ENCODE measurements at regions not wholly inside any gene's neighbourhood (a gene's known extent, or its start where the extent isn't known, plus 50 kb on each side); places are given as distances from the start of the nearest gene placed in this dataset.

GRCh38 chr11:87423161-87423560 lies 385.4 kb downstream of the TMEM135 start:
- H3K4me3 Mint-ChIP-seq: no peak overlapping the region
- Histone ChIP-seq H3K4me1 (ENCODE audit: control insufficient read depth in 2 of 2, insufficient read depth in 2 of 2, low read length in 2 of 2) (no peaks in the 10 kb centered on the region), H3K36me3 (ENCODE audit: control insufficient read depth in 2 of 3, insufficient read depth in 3 of 3, low read length in 3 of 3) (no peaks in the 10 kb centered on the region), H3K9me3 (ENCODE audit: control insufficient read depth in 2 of 3, low read length in 3 of 3) (no peaks in the 10 kb centered on the region), H3K27me3 (ENCODE audit: control insufficient read depth in 2 of 2, insufficient read depth in 2 of 2, low read length in 2 of 2) (no peaks in the 10 kb centered on the region), H3K4me3 (ENCODE audit: low read length) (no peak overlapping the region), H3K27ac (ENCODE audit: low read depth, low read length) (no peak overlapping the region)
- H3K9me3 Mint-ChIP-seq: no peaks in the 10 kb centered on the region
- CTCF ChIA-PET: interaction anchor here (0.9 to 1.2 kb wide), 3 partner anchors 9 to 70 kb away, joined by 3 read pairs; no protein-coding TSS in a partner anchor
- ATAC-seq: no peak
- no peaks in the 10 kb centered on the region for H3K36me3 Mint-ChIP-seq
- intact Hi-C loops (cut with micrococcal nuclease): loop anchor here in 1 of 2 donors (10.0 kb wide), 1 partner anchor 548 kb away; no protein-coding TSS in a partner anchor
- peaks cover 0 to 17% (median 0%) of the 10 kb centered on the region in 5 donors for H3K27me3 Mint-ChIP-seq
- H3K4me1 Mint-ChIP-seq: no peaks in the 10 kb centered on the region
- no peak for DNase-seq
- no peak overlapping the region for H3K27ac Mint-ChIP-seq
- POLR2A ChIA-PET: no interaction called here

GRCh38 chr11:87422566-87422965 lies 384.8 kb downstream of the TMEM135 start:
- no peak overlapping the region for H3K4me3 Mint-ChIP-seq
- H3K27ac ChIP-seq (ENCODE audit: low read depth, low read length): no peak overlapping the region
- ChIA-PET POLR2A (no interaction called here), CTCF (interaction anchor here (0.9 kb wide), 1 partner anchor 69 kb away, joined by 3 read pairs; no protein-coding TSS in a partner anchor)
- H3K9me3 Mint-ChIP-seq: no peaks in the 10 kb centered on the region
- no peaks in the 10 kb centered on the region for H3K4me1 ChIP-seq (ENCODE audit: control insufficient read depth in 2 of 2, insufficient read depth in 2 of 2, low read length in 2 of 2)
- no peak overlapping the region for H3K27ac Mint-ChIP-seq
- H3K27me3 ChIP-seq (ENCODE audit: control insufficient read depth in 2 of 2, insufficient read depth in 2 of 2, low read length in 2 of 2): no peaks in the 10 kb centered on the region
- intact Hi-C loops (cut with micrococcal nuclease): loop anchor here in 1 of 2 donors (10.0 kb wide), 1 partner anchor 548 kb away; no protein-coding TSS in a partner anchor
- no peaks in the 10 kb centered on the region for H3K36me3 Mint-ChIP-seq
- H3K9me3 ChIP-seq (ENCODE audit: control insufficient read depth in 2 of 3, low read length in 3 of 3): no peaks in the 10 kb centered on the region
- ATAC-seq (no peak), DNase-seq (no peak)
- peaks cover 0 to 17% (median 0%) of the 10 kb centered on the region in 5 donors for H3K27me3 Mint-ChIP-seq
- no peaks in the 10 kb centered on the region for H3K36me3 ChIP-seq (ENCODE audit: control insufficient read depth in 2 of 3, insufficient read depth in 3 of 3, low read length in 3 of 3)
- no peak overlapping the region for H3K4me3 ChIP-seq (ENCODE audit: low read length)
- no peaks in the 10 kb centered on the region for H3K4me1 Mint-ChIP-seq

GRCh38 chr11:87421422-87421821 lies 383.7 kb downstream of the TMEM135 start:
- H3K27me3 Mint-ChIP-seq: peaks cover 0 to 12% (median 0%) of the 10 kb centered on the region in 5 donors
- ATAC-seq (peak; percentile 61), DNase-seq (peak in 7 of 9 donors; percentile 12 to 50 (median 27))
- no peaks in the 10 kb centered on the region for H3K27me3 ChIP-seq (ENCODE audit: control insufficient read depth in 2 of 2, insufficient read depth in 2 of 2, low read length in 2 of 2)
- H3K27ac ChIP-seq (ENCODE audit: low read depth, low read length): no peak overlapping the region
- H3K27ac Mint-ChIP-seq: no peak overlapping the region
- no peaks in the 10 kb centered on the region for H3K36me3 ChIP-seq (ENCODE audit: control insufficient read depth in 2 of 3, insufficient read depth in 3 of 3, low read length in 3 of 3)
- intact Hi-C loops (cut with micrococcal nuclease): loop anchor here (1.0 to 10.0 kb wide), 6 partner anchors 69 to 1123 kb away; no protein-coding TSS in a partner anchor
- POLR2A ChIA-PET: no interaction called here
- no peaks in the 10 kb centered on the region for H3K9me3 ChIP-seq (ENCODE audit: control insufficient read depth in 2 of 3, low read length in 3 of 3)
- CTCF ChIA-PET: interaction anchor here (0.6 to 2.4 kb wide), 11 partner anchors 9 to 1194 kb away, joined by 3 to 12 read pairs (median 4); no protein-coding TSS in a partner anchor
- H3K4me3 Mint-ChIP-seq: no peak overlapping the region
- H3K4me1 ChIP-seq (ENCODE audit: control insufficient read depth in 2 of 2, insufficient read depth in 2 of 2, low read length in 2 of 2): no peaks in the 10 kb centered on the region
- H3K4me1 Mint-ChIP-seq: no peaks in the 10 kb centered on the region
- H3K9me3 Mint-ChIP-seq: no peaks in the 10 kb centered on the region
- no peak overlapping the region for H3K4me3 ChIP-seq (ENCODE audit: low read length)
- no peaks in the 10 kb centered on the region for H3K36me3 Mint-ChIP-seq

- Mint-ChIP-seq H3K4me1 (no peaks in the 10 kb centered on the region), H3K27me3 (peaks cover 0 to 5% (median 4%) of the 10 kb centered on the region in 5 donors), H3K36me3 (no peaks in the 10 kb centered on the region), H3K4me3 (no peak overlapping the region), H3K27ac (no peak overlapping the region), H3K9me3 (no peaks in the 10 kb centered on the region)
- Histone ChIP-seq H3K4me1 (ENCODE audit: control insufficient read depth in 2 of 2, insufficient read depth in 2 of 2, low read length in 2 of 2) (no peaks in the 10 kb centered on the region), H3K27ac (ENCODE audit: low read depth, low read length) (no peak overlapping the region), H3K36me3 (ENCODE audit: control insufficient read depth in 2 of 3, insufficient read depth in 3 of 3, low read length in 3 of 3) (no peaks in the 10 kb centered on the region), H3K9me3 (ENCODE audit: control insufficient read depth in 2 of 3, low read length in 3 of 3) (no peaks in the 10 kb centered on the region), H3K27me3 (ENCODE audit: control insufficient read depth in 2 of 2, insufficient read depth in 2 of 2, low read length in 2 of 2) (no peaks in the 10 kb centered on the region), H3K4me3 (ENCODE audit: low read length) (no peak overlapping the region)
- no peak for ATAC-seq
- no peak for DNase-seq
- ChIA-PET CTCF (interaction anchor here (0.7 kb wide), 1 partner anchor 588 kb away, joined by 3 read pairs; no protein-coding TSS in a partner anchor), POLR2A (no interaction called here)
- intact Hi-C loops (cut with micrococcal nuclease): no loop called here
Measured at GRCh38 chr11:87417951-87418350, 380.2 kb downstream of the TMEM135 start.

GRCh38 chr11:87405843-87406242 lies 368.1 kb downstream of the TMEM135 start:
- POLR2A ChIA-PET: no interaction called here
- Mint-ChIP-seq H3K36me3 (no peaks in the 10 kb centered on the region), H3K4me3 (no peak overlapping the region), H3K27me3 (peaks cover under 1 to 18% (median 4%) of the 10 kb centered on the region in 5 donors), H3K9me3 (peaks cover 0 to 4% (median 0%) of the 10 kb centered on the region in 11 donors), H3K4me1 (no peaks in the 10 kb centered on the region), H3K27ac (no peak overlapping the region)
- ATAC-seq (no peak), DNase-seq (no peak)
- H3K4me1 ChIP-seq (ENCODE audit: control insufficient read depth in 2 of 2, insufficient read depth in 2 of 2, low read length in 2 of 2): no peaks in the 10 kb centered on the region
- intact Hi-C loops (cut with micrococcal nuclease): no loop called here
- no peaks in the 10 kb centered on the region for H3K27me3 ChIP-seq (ENCODE audit: control insufficient read depth in 2 of 2, insufficient read depth in 2 of 2, low read length in 2 of 2)
- CTCF ChIA-PET: no interaction called here
- no peaks in the 10 kb centered on the region for H3K36me3 ChIP-seq (ENCODE audit: control insufficient read depth in 2 of 3, insufficient read depth in 3 of 3, low read length in 3 of 3)
- H3K27ac ChIP-seq (ENCODE audit: low read depth, low read length): no peak overlapping the region
- no peaks in the 10 kb centered on the region for H3K9me3 ChIP-seq (ENCODE audit: control insufficient read depth in 2 of 3, low read length in 3 of 3)
- H3K4me3 ChIP-seq (ENCODE audit: low read length): no peak overlapping the region

- no peak for DNase-seq
- ChIA-PET CTCF (no interaction called here), POLR2A (no interaction called here)
- no peak overlapping the region for H3K27ac ChIP-seq (ENCODE audit: low read depth, low read length)
- Mint-ChIP-seq H3K36me3 (no peaks in the 10 kb centered on the region), H3K4me3 (no peak overlapping the region), H3K9me3 (peaks cover 0 to 4% (median 0%) of the 10 kb centered on the region in 11 donors), H3K27me3 (peaks cover 0 to 17% (median 4%) of the 10 kb centered on the region in 5 donors), H3K27ac (no peak overlapping the region), H3K4me1 (no peaks in the 10 kb centered on the region)
- no peaks in the 10 kb centered on the region for H3K27me3 ChIP-seq (ENCODE audit: control insufficient read depth in 2 of 2, insufficient read depth in 2 of 2, low read length in 2 of 2)
- H3K4me1 ChIP-seq (ENCODE audit: control insufficient read depth in 2 of 2, insufficient read depth in 2 of 2, low read length in 2 of 2): no peaks in the 10 kb centered on the region
- H3K4me3 ChIP-seq (ENCODE audit: low read length): no peak overlapping the region
- intact Hi-C loops (cut with micrococcal nuclease): no loop called here
- H3K36me3 ChIP-seq (ENCODE audit: control insufficient read depth in 2 of 3, insufficient read depth in 3 of 3, low read length in 3 of 3): no peaks in the 10 kb centered on the region
- no peaks in the 10 kb centered on the region for H3K9me3 ChIP-seq (ENCODE audit: control insufficient read depth in 2 of 3, low read length in 3 of 3)
- ATAC-seq: no peak
Measured at GRCh38 chr11:87405356-87405755, 367.6 kb downstream of the TMEM135 start.

- Histone ChIP-seq H3K4me1 (ENCODE audit: control insufficient read depth in 2 of 2, insufficient read depth in 2 of 2, low read length in 2 of 2) (no peaks in the 10 kb centered on the region), H3K27ac (ENCODE audit: low read depth, low read length) (no peak overlapping the region), H3K27me3 (ENCODE audit: control insufficient read depth in 2 of 2, insufficient read depth in 2 of 2, low read length in 2 of 2) (no peaks in the 10 kb centered on the region), H3K36me3 (ENCODE audit: control insufficient read depth in 2 of 3, insufficient read depth in 3 of 3, low read length in 3 of 3) (no peaks in the 10 kb centered on the region), H3K9me3 (ENCODE audit: control insufficient read depth in 2 of 3, low read length in 3 of 3) (no peaks in the 10 kb centered on the region), H3K4me3 (ENCODE audit: low read length) (no peak overlapping the region)
- Mint-ChIP-seq H3K9me3 (peaks cover 0 to 4% (median 2%) of the 10 kb centered on the region in 11 donors), H3K36me3 (no peaks in the 10 kb centered on the region), H3K27ac (no peak overlapping the region), H3K4me3 (no peak overlapping the region), H3K4me1 (no peaks in the 10 kb centered on the region), H3K27me3 (peaks cover 0 to 25% (median 10%) of the 10 kb centered on the region in 5 donors)
- intact Hi-C loops (cut with micrococcal nuclease): no loop called here
- ChIA-PET CTCF (interaction anchor here (0.6 kb wide), 1 partner anchor 130 kb away, joined by 3 read pairs; no protein-coding TSS in a partner anchor), POLR2A (no interaction called here)
- no peak for ATAC-seq
- no peak for DNase-seq
Measured at GRCh38 chr11:87401653-87402052, 363.9 kb downstream of the TMEM135 start.
